Astrocyte (in vitro differentiated cells and primary cell): ENCODE measurements at regions not wholly inside any gene's neighbourhood (a gene's known extent, or its start where the extent isn't known, plus 50 kb on each side); places are given as distances from the start of the nearest gene placed in this dataset.

Experiments used
- DNase-seq: peaks from one replicate; pipeline ENCODE4 v3.0.0-alpha.2; 2010; ENCODE audit warnings: low read depth
- FAIRE-seq: peaks from 2 replicates; lab custom pipeline; 2011; peaks lifted over from hg19 to GRCh38; lab: Jason Lieb, UNC
- H2AFZ ChIP-seq: 2 replicates; pipeline ENCODE4 v1.6.0; 2012; ENCODE audit warnings: low read depth, low read length, inconsistent platforms
- H3K27ac ChIP-seq: 2 replicates; pipeline ENCODE4 v1.5.1; 2011; ENCODE audit warnings: low read depth, low read length, inconsistent platforms
- H3K27me3 ChIP-seq: 2 replicates; pipeline ENCODE4 v1.6.0; 2011; ENCODE audit warnings: low read length, inconsistent platforms; ENCODE audit not compliant: insufficient read depth
- H3K36me3 ChIP-seq: 2 replicates; pipeline ENCODE4 v1.5.1; 2011; ENCODE audit warnings: low read length, inconsistent platforms; ENCODE audit not compliant: insufficient read depth
- H3K4me1 ChIP-seq: 2 replicates; pipeline ENCODE4 v1.5.1; 2011; ENCODE audit warnings: low read length, inconsistent platforms; ENCODE audit not compliant: insufficient read depth
- H3K4me2 ChIP-seq: 2 replicates; pipeline ENCODE4 v1.6.0; 2012; ENCODE audit warnings: low read length, inconsistent platforms
- H3K4me3 ChIP-seq: 2 replicates; pipeline ENCODE4 v1.5.1; 2011; ENCODE audit warnings: low read depth, mild to moderate bottlenecking, low read length, inconsistent platforms; ENCODE audit not compliant: insufficient read depth
- H3K79me2 ChIP-seq: 2 replicates; pipeline ENCODE4 v1.6.0; 2012; ENCODE audit warnings: mild to moderate bottlenecking, low read length, inconsistent platforms; ENCODE audit not compliant: insufficient read depth
- H3K9ac ChIP-seq: 2 replicates; pipeline ENCODE4 v1.6.0; 2012; ENCODE audit warnings: mild to moderate bottlenecking, low read length, inconsistent platforms
- H3K9me3 ChIP-seq: 2 replicates; pipeline ENCODE4 v1.5.1; 2012; ENCODE audit warnings: low read depth, mild to moderate bottlenecking, low read length, inconsistent platforms; ENCODE audit not compliant: insufficient read depth
- H4K20me1 ChIP-seq: 2 replicates; pipeline ENCODE4 v1.6.0; 2012; ENCODE audit warnings: low read length, inconsistent platforms; ENCODE audit not compliant: insufficient read depth
- H3K27ac Mint-ChIP-seq: one replicate; pipeline ENCODE4 v1.8.0; 2021; ENCODE audit warnings: mild to moderate bottlenecking, mixed read lengths; ENCODE audit not compliant: unreplicated experiment
- H3K27me3 Mint-ChIP-seq: one replicate; pipeline ENCODE4 v1.8.0; 2021; ENCODE audit warnings: low read depth, mixed read lengths; ENCODE audit not compliant: unreplicated experiment
- H3K36me3 Mint-ChIP-seq: one replicate; pipeline ENCODE4 v1.8.0; 2021; ENCODE audit warnings: low read depth, mixed read lengths; ENCODE audit not compliant: unreplicated experiment
- H3K4me1 Mint-ChIP-seq: one replicate; pipeline ENCODE4 v1.8.0; 2021; ENCODE audit warnings: low read depth, mixed read lengths; ENCODE audit not compliant: unreplicated experiment
- H3K4me3 Mint-ChIP-seq: one replicate; pipeline ENCODE4 v1.8.0; 2021; ENCODE audit warnings: mild to moderate bottlenecking, moderate library complexity, mixed read lengths; ENCODE audit not compliant: unreplicated experiment
- H3K9me3 Mint-ChIP-seq: one replicate; pipeline ENCODE4 v1.8.0; 2021; ENCODE audit warnings: mild to moderate bottlenecking, mixed read lengths; ENCODE audit not compliant: unreplicated experiment
- CTCF ChIP-seq: IDR thresholded peaks from 2 replicates; pipeline ENCODE4 v1.5.1; 2011; ENCODE audit warnings: low read depth, mild to moderate bottlenecking, inconsistent platforms, low read length, moderate library complexity; ENCODE audit not compliant: insufficient read depth
- EZH2 ChIP-seq: IDR thresholded peaks from 2 replicates; pipeline ENCODE4 v1.6.1; 2012; ENCODE audit warnings: mild to moderate bottlenecking, low read length, inconsistent platforms; ENCODE audit not compliant: insufficient read depth

GRCh38 chr3:20320489-20320888, 134.5 kb upstream of the SGO1 start:
- Mint-ChIP-seq H3K27me3 (no peaks in the 10 kb centered on the region), H3K4me3 (no peak overlapping the region), H3K4me1 (peaks cover 25% of the 10 kb centered on the region), H3K9me3 (peaks cover 5% of the 10 kb centered on the region), H3K36me3 (peaks cover 2% of the 10 kb centered on the region), H3K27ac (no peak overlapping the region)
- Histone ChIP-seq H3K79me2 (no peaks in the 10 kb centered on the region), H3K4me2 (no peak overlapping the region), H3K4me3 (no peak overlapping the region), H4K20me1 (no peaks in the 10 kb centered on the region), H3K27ac (no peak overlapping the region), H3K9ac (no peak overlapping the region), H3K9me3 (no peaks in the 10 kb centered on the region), H2AFZ (no peak overlapping the region), H3K36me3 (no peaks in the 10 kb centered on the region), H3K4me1 (peaks cover 3% of the 10 kb centered on the region), H3K27me3 (no peaks in the 10 kb centered on the region)
- DNase-seq, result no peak
- FAIRE-seq, result no peak
- TF ChIP-seq EZH2 (no peak), CTCF (no peak)

GRCh38 chr3:20319551-20319950, 133.5 kb upstream of the SGO1 start:
- Histone ChIP-seq H3K9me3 (no peaks in the 10 kb centered on the region), H3K4me3 (no peak overlapping the region), H4K20me1 (no peaks in the 10 kb centered on the region), H3K27me3 (no peaks in the 10 kb centered on the region), H3K36me3 (no peaks in the 10 kb centered on the region), H3K27ac (no peak overlapping the region), H3K9ac (no peak overlapping the region), H2AFZ (no peak overlapping the region), H3K4me2 (no peak overlapping the region), H3K4me1 (no peaks in the 10 kb centered on the region), H3K79me2 (no peaks in the 10 kb centered on the region)
- TF ChIP-seq CTCF (no peak), EZH2 (no peak)
- Mint-ChIP-seq H3K27me3 (no peaks in the 10 kb centered on the region), H3K4me3 (no peak overlapping the region), H3K9me3 (peaks cover 5% of the 10 kb centered on the region), H3K27ac (no peak overlapping the region), H3K36me3 (peaks cover 2% of the 10 kb centered on the region), H3K4me1 (peaks cover 15% of the 10 kb centered on the region)
- FAIRE-seq (no peak), DNase-seq (no peak)

GRCh38 chr3:20317616-20318015, 131.6 kb upstream of the SGO1 start:
- Histone ChIP-seq H3K79me2 (no peaks in the 10 kb centered on the region), H3K4me3 (no peak overlapping the region), H3K4me2 (no peak overlapping the region), H2AFZ (no peak overlapping the region), H3K4me1 (no peaks in the 10 kb centered on the region), H3K27me3 (no peaks in the 10 kb centered on the region), H3K9ac (no peak overlapping the region), H3K27ac (no peak overlapping the region), H4K20me1 (no peaks in the 10 kb centered on the region), H3K9me3 (no peaks in the 10 kb centered on the region), H3K36me3 (no peaks in the 10 kb centered on the region)
- TF ChIP-seq EZH2, result no peak
- TF ChIP-seq CTCF, result no peak
- Mint-ChIP-seq H3K27me3 (no peaks in the 10 kb centered on the region), H3K4me1 (peaks cover 5% of the 10 kb centered on the region), H3K36me3 (no peaks in the 10 kb centered on the region), H3K4me3 (no peak overlapping the region), H3K9me3 (peaks cover 5% of the 10 kb centered on the region), H3K27ac (no peak overlapping the region)
- no peak for DNase-seq
- no peak for FAIRE-seq
